GM12872 (cell line): ENCODE measurements at regions not wholly inside any gene's neighbourhood (a gene's known extent, or its start where the extent isn't known, plus 50 kb on each side); places are given as distances from the start of the nearest gene placed in this dataset.

ENCODE experiments used
- TF ChIP-seq, protein P1 (sequence below): IDR thresholded peaks from 3 replicates; pipeline ENCODE4 v1.5.1; 2011; ENCODE audit warnings: low read depth, mild to moderate bottlenecking, low read length, moderate library complexity; ENCODE audit not compliant: insufficient read depth

DNA sequence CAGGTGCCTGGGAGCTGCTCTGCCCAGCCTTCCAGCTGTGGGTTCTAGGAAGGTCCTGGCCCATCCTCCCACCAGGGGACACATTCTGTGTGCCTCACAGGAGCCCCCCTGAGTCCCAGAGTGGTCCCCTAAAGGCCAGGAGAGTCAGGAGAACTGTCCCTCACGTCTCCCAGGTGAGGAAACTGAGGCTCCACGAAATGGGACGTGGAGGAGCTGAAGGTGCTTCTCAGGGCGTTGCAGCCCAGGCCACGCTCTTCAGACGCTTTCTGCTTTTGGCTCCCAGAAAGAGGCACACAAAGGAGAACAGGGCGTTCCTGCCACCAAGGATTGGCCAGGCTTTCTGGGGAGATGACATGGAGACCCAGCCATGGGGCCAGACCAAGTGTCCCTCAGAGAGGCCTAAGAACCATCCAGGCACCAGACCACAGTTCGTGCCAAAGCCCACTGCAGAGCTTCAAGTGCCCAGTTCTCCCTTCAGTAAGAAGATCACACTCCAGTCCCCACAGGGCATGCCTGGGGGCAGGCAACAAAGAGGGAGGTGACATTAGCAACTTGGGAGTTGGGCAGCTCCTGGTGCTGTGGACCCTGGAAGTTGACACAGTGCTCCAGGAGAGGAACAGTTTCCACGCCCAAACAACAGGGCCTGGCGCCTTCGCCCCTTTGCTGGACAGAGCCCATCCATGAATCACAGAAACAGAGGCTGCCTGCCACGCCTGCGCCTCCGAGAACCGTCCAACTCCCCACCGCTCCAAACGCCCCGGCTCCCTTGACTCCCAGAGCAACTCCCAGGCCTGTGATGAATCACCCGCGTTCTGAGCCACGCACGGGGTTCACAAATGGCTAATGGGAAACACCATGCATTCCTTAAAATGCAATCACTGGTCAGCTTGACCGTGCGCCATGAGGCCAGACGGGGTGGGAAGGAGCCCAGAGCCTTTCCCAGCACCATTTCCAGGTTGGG is 589.2 kb downstream of the BRD1 start:
- TF ChIP-seq, protein P1, sequence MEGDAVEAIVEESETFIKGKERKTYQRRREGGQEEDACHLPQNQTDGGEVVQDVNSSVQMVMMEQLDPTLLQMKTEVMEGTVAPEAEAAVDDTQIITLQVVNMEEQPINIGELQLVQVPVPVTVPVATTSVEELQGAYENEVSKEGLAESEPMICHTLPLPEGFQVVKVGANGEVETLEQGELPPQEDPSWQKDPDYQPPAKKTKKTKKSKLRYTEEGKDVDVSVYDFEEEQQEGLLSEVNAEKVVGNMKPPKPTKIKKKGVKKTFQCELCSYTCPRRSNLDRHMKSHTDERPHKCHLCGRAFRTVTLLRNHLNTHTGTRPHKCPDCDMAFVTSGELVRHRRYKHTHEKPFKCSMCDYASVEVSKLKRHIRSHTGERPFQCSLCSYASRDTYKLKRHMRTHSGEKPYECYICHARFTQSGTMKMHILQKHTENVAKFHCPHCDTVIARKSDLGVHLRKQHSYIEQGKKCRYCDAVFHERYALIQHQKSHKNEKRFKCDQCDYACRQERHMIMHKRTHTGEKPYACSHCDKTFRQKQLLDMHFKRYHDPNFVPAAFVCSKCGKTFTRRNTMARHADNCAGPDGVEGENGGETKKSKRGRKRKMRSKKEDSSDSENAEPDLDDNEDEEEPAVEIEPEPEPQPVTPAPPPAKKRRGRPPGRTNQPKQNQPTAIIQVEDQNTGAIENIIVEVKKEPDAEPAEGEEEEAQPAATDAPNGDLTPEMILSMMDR: no peak

GRCh38 chr22:49237703-49238102 is 590.0 kb downstream of the BRD1 start:
- TF ChIP-seq, protein P1: no peak

DNA sequence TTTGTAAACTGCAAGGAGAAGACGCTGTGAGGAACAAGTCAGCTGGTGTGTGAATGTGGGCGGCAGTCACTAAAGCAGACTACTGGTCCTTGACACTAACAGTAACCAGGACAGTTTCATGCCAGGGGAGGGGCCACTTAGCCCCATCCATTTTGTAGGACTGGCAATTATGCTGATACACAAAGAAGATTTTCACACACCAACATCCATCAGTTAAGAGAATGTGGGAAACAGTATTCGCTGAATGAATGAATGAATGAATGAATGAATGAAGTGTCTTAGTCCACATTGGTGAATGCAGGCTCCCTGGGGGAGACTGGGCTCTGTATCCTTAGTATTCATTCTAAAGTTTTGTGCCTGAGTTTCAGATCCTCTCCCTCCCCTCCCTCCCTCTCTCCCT is 590.4 kb downstream of the BRD1 start:
- TF ChIP-seq, protein P1: no peak

DNA sequence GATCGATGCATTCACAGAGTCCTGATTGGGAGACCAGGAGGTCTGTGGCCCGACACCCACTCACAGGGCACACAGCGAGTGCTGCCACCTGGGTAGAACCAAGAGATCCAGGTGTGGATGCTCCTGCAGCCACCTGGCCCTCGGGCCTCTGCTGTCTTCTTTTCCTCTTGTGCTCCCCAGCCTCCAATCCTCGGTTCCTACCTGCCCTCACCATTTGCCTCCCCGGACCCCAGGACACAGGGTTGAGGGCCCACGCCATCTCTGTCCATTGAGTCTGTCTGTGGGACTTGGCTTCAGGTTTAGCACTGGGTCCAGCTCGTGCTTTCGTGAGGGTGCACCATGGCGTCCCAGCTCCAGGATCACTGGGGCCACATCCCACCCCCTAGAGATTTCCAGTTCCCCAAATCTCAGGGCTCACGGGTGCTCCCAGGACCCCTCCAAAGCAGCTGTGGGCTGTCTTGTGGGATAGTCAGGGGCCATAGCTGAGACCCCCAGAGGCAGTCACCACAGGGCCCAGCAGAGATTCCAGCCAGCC is 591.1 kb downstream of the BRD1 start:
- TF ChIP-seq, protein P1: no peak

DNA sequence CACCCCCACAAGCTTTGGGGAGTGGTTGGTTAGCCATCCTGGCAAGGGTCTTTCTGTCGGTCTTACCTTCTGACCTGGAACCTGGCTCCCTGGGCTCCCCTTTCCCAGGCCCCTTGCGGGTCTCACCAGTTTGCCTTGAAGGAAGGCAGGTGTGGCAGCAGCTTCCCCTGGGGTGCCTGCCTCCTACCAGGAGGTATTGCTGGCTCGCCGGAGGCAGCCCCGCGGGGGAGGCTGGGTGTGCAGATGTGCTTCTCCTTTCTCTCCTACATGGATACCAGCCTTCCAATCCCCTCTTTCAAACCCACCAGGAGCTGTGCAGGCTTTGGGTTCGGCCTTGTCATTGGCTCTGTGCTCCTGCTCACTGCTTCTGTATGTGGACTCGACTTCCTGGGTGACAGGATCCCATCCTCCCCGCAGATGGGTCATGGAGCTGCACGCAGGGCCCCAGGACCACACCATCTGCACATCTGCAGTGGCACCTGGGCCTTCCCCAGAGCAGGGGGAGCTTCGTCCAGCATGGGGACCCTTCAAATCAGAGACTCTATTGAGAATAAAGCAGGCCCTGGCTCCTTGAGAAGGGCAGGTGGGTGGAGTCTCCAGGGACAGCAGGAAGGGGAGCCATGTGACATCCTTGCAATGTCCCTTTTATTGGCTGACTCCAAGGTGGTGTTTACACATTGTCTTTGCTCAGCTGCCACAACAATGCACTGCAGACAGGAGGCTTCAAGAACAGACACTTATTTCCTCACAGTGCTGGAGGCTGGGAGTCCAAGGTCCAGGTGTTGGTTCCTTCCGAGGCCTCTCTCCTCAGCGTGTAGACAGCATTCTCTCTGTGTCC is 592.0 kb downstream of the BRD1 start:
- TF ChIP-seq, protein P1: no peak

- TF ChIP-seq, protein P1: no peak
These were observed 593.2 kb downstream of the BRD1 start for GRCh38 chr22:49234459-49234858.

DNA sequence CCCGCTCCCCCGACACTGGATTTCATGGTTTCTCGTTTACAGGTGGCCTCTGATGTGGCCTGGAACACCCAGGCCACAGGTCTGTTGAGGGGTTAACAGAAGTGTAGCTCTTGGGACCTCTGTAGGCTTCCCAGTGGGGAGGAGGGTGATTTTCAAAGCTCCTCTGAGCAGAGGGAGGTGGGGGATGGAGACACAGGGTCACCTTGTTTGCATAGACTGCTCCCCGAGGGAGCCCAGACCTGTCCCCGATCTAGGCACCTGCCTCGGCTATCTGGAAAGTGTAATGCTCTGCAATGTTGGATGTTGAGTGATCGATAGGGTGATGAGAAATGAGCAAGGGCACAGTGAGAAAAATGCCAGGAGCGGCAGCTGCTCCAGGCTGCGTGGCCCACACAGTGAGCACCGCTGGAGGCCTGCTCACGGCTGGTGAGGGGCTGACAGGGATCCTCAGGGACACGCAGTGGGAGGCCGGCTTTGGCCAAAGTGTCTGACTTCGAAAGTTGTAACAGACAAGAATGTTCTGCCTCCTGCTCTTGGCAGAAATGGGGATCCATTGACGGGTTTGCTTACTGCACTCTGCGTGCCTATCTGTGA is 594.1 kb downstream of the BRD1 start:
- TF ChIP-seq, protein P1: no peak
